Right cardiac atrium (tissue), 5 donors: ENCODE measurements at regions not wholly inside any gene's neighbourhood (a gene's known extent, or its start where the extent isn't known, plus 50 kb on each side); places are given as distances from the start of the nearest gene placed in this dataset.
"Not testable (repeated sequence)": the region's sequence is repeated elsewhere in the genome, so short reads cannot be mapped to it uniquely, and the experiment has no call there.

Experiments used
- ATAC-seq, 2 donors: fragments of 200-7000 bp; cut with Tn5 transposase; one replicate each; pipeline versions ENCODE4 v1.8.0 to v1.9.1; 2020; ENCODE audit warnings: moderate library complexity in 2 of 2, mild to moderate bottlenecking in 1 of 2
- DNase-seq, 3 donors: peaks; one replicate each; pipeline ENCODE4 v3.0.0-alpha.2; 2020
- H3K27ac ChIP-seq: one replicate; pipeline ENCODE4 v1.5.1; 2013; ENCODE audit warnings: mild to moderate bottlenecking, low read length, control low read depth, moderate library complexity
- H3K27me3 ChIP-seq: one replicate; pipeline ENCODE4 v1.6.1; 2013; ENCODE audit not compliant: control insufficient read depth, insufficient read depth
- H3K4me1 ChIP-seq: one replicate; pipeline ENCODE4 v1.6.1; 2013; ENCODE audit warnings: low read length; ENCODE audit not compliant: control insufficient read depth, insufficient read depth
- H3K4me3 ChIP-seq: one replicate; pipeline ENCODE4 v1.5.1; 2013; ENCODE audit warnings: low read length, control low read depth
- H3K9me3 ChIP-seq: one replicate; pipeline ENCODE4 v1.6.1; 2013; ENCODE audit warnings: low read length; ENCODE audit not compliant: control insufficient read depth
- WGBS: extraction: QIAGEN DNeasy Blood & Tissue Kit; methylation state at CpG from one replicate; pipeline ENCODE4 v1.1.7; 2013; 5-methylcytosine and 5-hydroxymethylcytosine counted together
- intact Hi-C, 4 donors: fragments of 100-400 bp; cut with DNase I; formaldehyde crosslinking; loops; one replicate each; pipeline versions ENCODE4 v1.11.0 to v1.14.0; 2022 to 2023
- donor health status: healthy with polysubstance abuse.
- donor health status: DM: no; HTN: yes; CAD: no.
- donor health status: DM: no; HTN: no; CAD: no.
- donor health status: DM: no; HTN: yes; CAD: no; lungs with severe emphysema.
- donor health status: DM: yes; HTN: yes; CAD: no.

DNA sequence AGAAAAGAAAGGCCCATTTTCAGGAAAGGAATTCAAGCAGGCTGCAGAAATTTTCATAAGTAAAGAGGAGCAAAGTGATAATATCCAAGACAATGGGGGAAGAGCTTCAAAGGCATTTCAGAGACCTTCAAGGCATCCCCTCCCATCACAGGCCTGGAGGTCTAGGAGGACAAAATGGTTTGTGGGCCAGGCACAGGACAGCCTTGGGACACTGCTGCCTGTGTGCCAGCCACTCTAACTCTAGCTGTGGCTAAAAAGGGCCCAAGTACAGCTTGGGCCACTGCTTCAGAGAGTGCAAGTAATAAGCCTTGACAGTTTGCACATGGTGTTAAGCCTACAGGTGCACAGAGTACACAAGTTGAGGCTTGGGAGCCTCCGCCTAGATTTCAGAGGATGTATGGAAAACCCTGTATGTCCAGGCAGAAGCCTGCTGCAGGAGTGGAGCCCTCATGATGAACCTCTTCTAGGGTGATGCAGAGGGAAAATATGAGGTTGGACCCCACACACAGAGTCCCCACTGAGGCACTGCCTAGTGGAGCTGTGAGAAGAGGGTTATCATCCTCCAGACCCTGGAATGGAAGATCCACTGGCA lies 51.8 kb upstream of the ZSWIM5 start:
- 93% methylated on average over 1 of the region's 1 CpG for WGBS
- no peak overlapping the region for H3K4me3 ChIP-seq
- peaks cover 6% of the 10 kb centered on the region for H3K9me3 ChIP-seq
- H3K27ac ChIP-seq: no peak overlapping the region
- no peak for DNase-seq
- no peaks in the 10 kb centered on the region for H3K4me1 ChIP-seq
- no peaks in the 10 kb centered on the region for H3K27me3 ChIP-seq
- ATAC-seq: no peak
- intact Hi-C loops: no loop called here

DNA sequence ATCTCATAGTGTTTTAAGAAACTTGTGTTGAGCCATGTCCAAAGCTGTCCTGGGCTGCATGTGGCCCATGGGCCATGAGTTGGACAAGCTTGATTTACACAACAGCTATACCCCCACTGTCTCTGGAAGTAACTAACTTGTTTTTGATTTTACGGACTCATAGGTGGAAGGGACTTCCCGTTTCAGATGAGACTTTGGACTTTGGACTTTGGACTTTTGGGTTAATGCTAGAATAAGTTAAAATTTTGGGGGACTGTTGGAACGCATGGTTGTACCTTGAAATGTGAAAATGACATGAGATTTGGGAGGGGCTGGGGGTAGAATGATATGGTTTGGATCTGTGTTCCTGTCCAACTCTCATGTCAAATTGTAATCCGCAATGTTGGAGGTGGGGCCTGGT lies 52.6 kb upstream of the ZSWIM5 start:
- H3K27ac ChIP-seq: no peak overlapping the region
- H3K27me3 ChIP-seq: no peaks in the 10 kb centered on the region
- intact Hi-C loops: no loop called here
- WGBS: 93% methylated on average over 4 of the region's 4 CpGs
- DNase-seq: no peak
- peaks cover 6% of the 10 kb centered on the region for H3K9me3 ChIP-seq
- no peak overlapping the region for H3K4me3 ChIP-seq
- H3K4me1 ChIP-seq: no peaks in the 10 kb centered on the region
- ATAC-seq: no peak

DNA sequence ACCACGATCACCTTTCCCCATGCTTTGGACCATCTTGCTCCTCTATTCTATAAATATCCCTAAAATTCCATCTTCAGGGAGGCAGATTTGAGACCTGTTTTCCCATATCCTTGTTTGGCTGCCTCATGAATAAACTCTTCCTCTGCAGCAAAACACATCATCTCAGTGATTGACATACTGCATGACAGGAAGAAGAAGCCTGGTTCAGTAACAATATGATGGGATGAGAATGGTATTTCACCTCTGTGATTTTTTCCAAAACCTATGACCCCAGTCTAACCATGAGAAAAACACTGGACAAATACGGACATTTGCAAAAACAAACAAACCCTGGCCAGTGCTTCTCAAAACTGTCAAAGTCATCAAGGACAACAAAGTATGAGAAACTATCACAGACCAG lies 53.8 kb upstream of the ZSWIM5 start:
- ATAC-seq (no peak), DNase-seq (no peak)
- 87% methylated on average over 2 of the region's 2 CpGs for WGBS

DNA sequence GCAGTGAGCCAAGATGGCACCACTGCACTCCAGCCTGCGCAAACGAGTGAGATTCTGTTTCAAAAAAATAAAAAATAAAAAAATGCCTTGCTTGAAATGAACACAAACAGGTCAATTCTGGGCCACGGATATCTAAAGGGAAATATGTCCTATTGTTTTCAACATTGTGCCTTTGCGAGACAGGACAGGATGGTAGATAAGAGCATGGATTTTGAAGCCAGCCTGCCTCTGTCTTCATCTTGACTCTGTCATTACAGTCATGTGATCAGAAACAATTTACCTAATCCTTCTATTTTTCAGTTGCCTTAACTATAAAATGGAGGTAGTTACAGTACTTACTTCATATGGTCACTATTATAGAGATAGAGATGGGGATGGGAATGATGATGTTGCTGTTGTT lies 56.7 kb upstream of the ZSWIM5 start:
- H3K27me3 ChIP-seq: no peaks in the 10 kb centered on the region
- DNase-seq (no peak), ATAC-seq (no peak)
- H3K27ac ChIP-seq: no peak overlapping the region
- intact Hi-C loops: no loop called here
- peaks cover 6% of the 10 kb centered on the region for H3K4me1 ChIP-seq
- H3K9me3 ChIP-seq: peaks cover 5% of the 10 kb centered on the region
- H3K4me3 ChIP-seq: no peak overlapping the region
- 61% methylated on average over 4 of the region's 4 CpGs for whole genome bisulfite sequencing

More for the DNA sequence above, 53.8 kb upstream of the ZSWIM5 start:
- H3K27ac ChIP-seq: no peak overlapping the region
- intact Hi-C loops: no loop called here
- H3K27me3 ChIP-seq: no peaks in the 10 kb centered on the region
- H3K4me1 ChIP-seq: no peaks in the 10 kb centered on the region
- peaks cover 6% of the 10 kb centered on the region for H3K9me3 ChIP-seq
- no peak overlapping the region for H3K4me3 ChIP-seq

DNA sequence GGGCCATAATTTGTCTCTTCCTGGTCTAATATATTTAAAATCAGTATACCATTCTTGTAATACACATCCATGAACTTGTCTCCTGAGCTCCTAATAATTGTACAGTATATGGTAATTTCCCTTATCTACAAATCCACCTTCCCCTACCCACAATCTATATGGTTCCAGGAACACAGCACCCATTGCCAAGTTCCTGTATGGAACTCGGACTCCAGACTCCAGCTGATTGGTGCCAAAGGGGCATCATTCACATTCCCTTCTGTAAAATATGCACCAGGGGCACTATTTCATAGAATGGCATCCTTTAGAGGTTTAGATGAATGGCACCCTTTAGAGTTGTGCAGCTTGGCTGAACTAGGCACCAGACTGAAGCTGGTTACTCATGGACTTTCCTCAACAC lies 58.8 kb upstream of the ZSWIM5 start:
- Histone ChIP-seq H3K27ac (no peak overlapping the region), H3K9me3 (no peaks in the 10 kb centered on the region), H3K27me3 (no peaks in the 10 kb centered on the region), H3K4me3 (no peak overlapping the region), H3K4me1 (peaks cover 6% of the 10 kb centered on the region)
- ATAC-seq: no peak
- intact Hi-C loops: no loop called here
- no peak for DNase-seq
- WGBS: 68% methylated on average over 1 of the region's 1 CpG

DNA sequence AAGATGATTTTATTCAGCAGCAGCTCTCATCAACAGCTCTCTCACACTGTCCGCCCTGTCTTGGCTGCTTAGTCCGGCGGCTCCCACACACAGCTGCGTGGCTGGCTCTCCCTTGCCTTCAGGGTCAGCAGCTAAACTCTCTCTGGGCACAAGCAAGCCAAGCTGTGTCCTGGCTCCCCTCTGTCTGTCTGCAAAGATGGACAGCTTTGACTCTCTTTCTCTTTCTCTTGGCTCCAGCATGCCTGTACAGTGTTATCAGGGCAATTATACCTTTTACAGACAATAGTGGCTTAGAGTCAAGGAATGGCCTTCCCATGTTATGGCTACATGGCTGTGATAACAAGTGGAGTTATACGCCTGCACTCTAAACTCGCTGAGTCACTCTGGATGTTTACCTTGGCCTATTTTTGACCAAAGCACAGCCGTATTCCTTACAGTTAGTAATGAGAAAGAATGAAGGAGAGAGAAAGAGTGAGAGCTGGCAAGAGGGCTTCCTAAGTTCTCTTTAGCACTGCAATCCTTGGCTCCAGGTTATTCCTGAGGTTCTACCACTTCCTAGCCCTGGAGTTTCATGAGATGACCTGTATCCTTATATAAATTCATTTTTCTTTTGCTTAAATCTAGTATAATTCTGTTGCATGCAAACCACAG lies 59.9 kb upstream of the ZSWIM5 start:
- DNase-seq (peak; percentile 73 to 90 (median 87)), ATAC-seq (peak; percentile 92 to 93)
- WGBS: 32% methylated on average over 7 of the region's 7 CpGs
- Histone ChIP-seq H3K27ac (peak overlapping the region; percentile 9), H3K9me3 (no peaks in the 10 kb centered on the region), H3K4me1 (peaks cover 6% of the 10 kb centered on the region), H3K4me3 (no peak overlapping the region), H3K27me3 (no peaks in the 10 kb centered on the region)
- intact Hi-C loops: no loop called here

DNA sequence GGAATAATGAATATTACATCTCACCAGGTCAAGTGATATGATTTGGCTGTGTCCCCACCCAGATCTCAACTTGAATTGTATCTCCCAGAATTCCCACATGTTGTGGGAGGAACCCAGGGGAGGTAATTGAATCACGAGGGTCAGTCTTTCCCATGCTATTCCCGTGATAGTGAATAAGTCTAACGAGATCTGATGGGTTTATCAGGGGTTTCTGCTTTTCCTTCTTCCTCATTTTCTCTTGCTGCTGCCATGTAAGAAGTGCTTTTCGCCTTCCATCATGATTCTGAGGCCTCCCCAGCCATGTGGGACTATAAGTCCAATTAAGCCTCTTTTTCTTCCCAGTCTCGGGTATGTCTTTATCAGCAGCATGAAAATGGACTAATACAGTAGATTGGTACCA lies 58.4 kb upstream of the HPDL start:
- intact Hi-C loops, H3K4me3 ChIP-seq, H3K27ac ChIP-seq, DNase-seq, H3K9me3 ChIP-seq, H3K4me1 ChIP-seq, ATAC-seq, H3K27me3 ChIP-seq: not testable (repeated sequence)
- WGBS: 50% methylated on average over 5 of the region's 5 CpGs

DNA sequence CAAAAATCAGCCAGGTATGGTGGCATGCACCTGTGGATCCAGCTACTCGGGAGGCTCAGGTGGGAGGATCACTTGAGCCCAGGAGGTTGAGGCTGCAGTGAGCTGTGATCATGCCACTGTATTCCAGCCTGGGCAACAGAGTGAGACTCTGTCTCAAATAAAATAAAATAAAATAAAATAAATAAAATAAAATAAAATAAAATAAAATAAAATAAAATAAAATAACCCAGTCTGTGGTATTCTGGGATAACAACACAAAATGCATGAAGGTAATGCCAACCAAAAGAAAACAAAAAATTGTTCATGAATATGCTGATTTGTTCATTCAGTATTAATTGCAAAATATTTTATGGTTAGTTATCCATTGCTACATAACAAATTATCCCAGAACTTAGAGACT lies 54.4 kb upstream of the HPDL start:
- ATAC-seq, intact Hi-C loops, H3K27me3 ChIP-seq, DNase-seq, H3K9me3 ChIP-seq, H3K4me3 ChIP-seq, H3K27ac ChIP-seq, H3K4me1 ChIP-seq: not testable (repeated sequence)
- 91% methylated on average over 1 of the region's 1 CpG for WGBS

DNA sequence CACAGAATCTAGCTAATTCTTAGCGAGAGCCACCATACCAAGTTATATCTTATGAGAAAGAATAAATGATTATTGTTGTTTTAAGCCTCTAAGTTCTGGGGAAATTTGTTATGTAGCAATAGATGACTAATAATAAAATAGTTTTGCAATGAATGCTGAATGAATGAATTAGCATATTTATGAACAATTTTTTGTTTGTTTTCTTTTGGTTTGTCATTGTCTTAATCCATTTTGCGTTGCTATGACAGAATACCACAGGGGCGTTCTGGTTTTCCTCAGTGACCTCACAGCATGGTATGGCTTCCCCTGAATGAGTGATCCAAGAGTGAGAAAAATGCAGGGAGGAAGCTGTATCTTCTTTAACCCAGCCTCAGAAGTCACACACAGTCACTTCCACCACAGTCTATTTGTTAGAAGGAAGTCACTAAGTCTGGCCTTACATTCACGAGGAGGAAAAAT lies 53.8 kb upstream of the HPDL start:
- H3K9me3 ChIP-seq: no peaks in the 10 kb centered on the region
- DNase-seq (no peak), ATAC-seq (no peak)
- H3K4me3 ChIP-seq: no peak overlapping the region
- no peaks in the 10 kb centered on the region for H3K27me3 ChIP-seq
- H3K27ac ChIP-seq: no peak overlapping the region
- WGBS: 81% methylated on average over 4 of the region's 4 CpGs
- intact Hi-C loops: no loop called here
- no peaks in the 10 kb centered on the region for H3K4me1 ChIP-seq

DNA sequence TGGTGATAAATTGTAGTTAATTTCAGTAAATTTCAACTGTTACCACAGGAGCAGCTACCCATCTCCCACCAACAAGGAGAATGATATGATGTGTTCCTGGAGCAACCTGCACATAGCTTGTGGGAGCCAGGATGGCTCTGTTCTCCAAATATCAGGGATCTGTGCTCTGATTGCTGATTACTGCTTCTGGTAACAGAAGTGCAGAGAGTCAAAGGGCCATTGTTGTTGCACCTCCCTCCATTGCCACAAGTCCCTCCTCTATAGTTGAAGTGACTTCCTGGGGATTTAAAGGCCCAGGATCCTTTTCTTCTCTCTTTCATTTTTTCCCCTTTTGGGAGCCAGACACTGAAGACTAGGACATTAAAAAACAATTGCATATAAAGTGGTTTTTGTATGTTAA lies 51.6 kb upstream of the HPDL start:
- no peak overlapping the region for H3K27ac ChIP-seq
- H3K4me3 ChIP-seq: no peak overlapping the region
- H3K9me3 ChIP-seq: no peaks in the 10 kb centered on the region
- H3K4me1 ChIP-seq: no peaks in the 10 kb centered on the region
- ATAC-seq: peak in 1 of 2 donors; percentile 60
- intact Hi-C loops: no loop called here
- H3K27me3 ChIP-seq: no peaks in the 10 kb centered on the region
- DNase-seq: no peak
